ENCODE measurements at regions not wholly inside any gene's neighbourhood (a gene's known extent, or its start where the extent isn't known, plus 50 kb on each side); places are given as distances from the start of the nearest gene placed in this dataset.

DNA sequence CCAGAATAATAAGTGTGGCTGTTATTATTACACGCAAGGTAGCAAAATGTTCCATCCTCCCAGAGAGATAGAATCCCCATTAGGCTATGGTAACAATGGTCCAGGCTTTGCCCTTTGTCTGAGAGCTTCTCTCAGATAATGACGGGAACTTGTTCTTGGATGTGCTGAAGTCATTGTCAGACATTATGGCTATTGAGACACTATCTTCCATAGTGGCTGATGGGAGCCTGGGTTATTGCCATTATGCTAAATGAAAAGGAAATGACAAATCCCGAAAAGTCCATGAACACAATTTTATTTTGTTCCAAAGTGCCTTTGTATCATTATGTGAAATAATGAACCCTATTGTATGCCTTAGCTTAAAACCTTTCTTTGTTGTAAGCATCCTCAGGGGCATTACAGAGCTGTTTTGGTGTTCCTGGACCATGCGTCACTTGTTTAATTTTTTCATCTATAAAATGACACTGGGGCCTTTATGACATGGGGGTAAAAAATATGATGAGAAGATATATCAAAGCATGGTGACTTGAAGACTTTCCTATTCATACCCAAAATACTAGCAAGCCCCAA, 218.5 kb downstream of the KCNS3 start:
- TF ChIP-seq POLR2A (IDR thresholded peaks at IDR 0.05), result no peak
- TF ChIP-seq CTCF (IDR thresholded peaks at IDR 0.05), result no peak
